H1 (cell line): ENCODE measurements at regions not wholly inside any gene's neighbourhood (a gene's known extent, or its start where the extent isn't known, plus 50 kb on each side); places are given as distances from the start of the nearest gene placed in this dataset.

Experiments used
- CTCF ChIP-seq, 3 experiments: IDR thresholded peaks; 1 replicate in 2 of 3; 2 replicates in 1 of 3; pipeline versions ENCODE4 v1.5.1 to v1.6.1; 2011; ENCODE audit warnings: low read length in 3 of 3, mild to moderate bottlenecking in 3 of 3, inconsistent platforms in 2 of 3, low read depth in 1 of 3, moderate library complexity in 1 of 3; ENCODE audit not compliant: insufficient read depth in 1 of 3; ENCODE audit errors: control extremely low read depth in 1 of 3
- EP300 ChIP-seq, 2 experiments: IDR thresholded peaks; 1 replicate in 1 of 2; 2 replicates in 1 of 2; pipeline ENCODE4 v1.6.1; 2011 to 2012; ENCODE audit warnings: low read depth in 2 of 2, low read length in 2 of 2, mild to moderate bottlenecking in 2 of 2, borderline replicate concordance in 1 of 2, inconsistent platforms in 1 of 2, moderate library complexity in 1 of 2
- NRF1 ChIP-seq: IDR thresholded peaks from 2 replicates; pipeline ENCODE4 v1.6.1; 2011; ENCODE audit warnings: mild to moderate bottlenecking, low read depth, low read length, improper control_type of control experiment
- RBBP5 ChIP-seq: IDR thresholded peaks from 2 replicates; pipeline ENCODE4 v1.7.1; 2012; ENCODE audit warnings: low read depth, mild to moderate bottlenecking, inconsistent platforms, low read length, moderate library complexity, borderline replicate concordance
- SP1 ChIP-seq: IDR thresholded peaks from 2 replicates; pipeline ENCODE4 v1.6.1; 2011; ENCODE audit warnings: low read depth, low read length

DNA sequence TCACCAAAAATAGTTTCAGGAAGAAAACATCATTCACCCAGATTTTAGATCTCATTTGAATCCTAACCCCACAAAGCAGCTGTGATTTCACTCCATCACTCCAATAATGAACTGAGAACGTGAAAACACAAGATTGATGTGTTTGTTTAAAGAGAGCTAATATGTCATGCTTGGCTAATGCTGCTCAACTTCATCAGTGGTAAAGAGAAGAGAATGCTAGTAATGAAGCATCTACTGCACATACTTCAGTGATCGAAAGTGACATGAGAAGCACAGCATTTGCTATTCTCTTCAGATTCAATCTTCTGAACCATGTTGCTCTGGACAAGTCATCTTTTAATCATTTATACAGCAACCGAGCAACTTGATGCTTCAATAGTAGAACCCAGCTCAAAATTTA lies 874.7 kb downstream of the EFNA5 start:
- TF ChIP-seq RBBP5 (no peak), CTCF (IDR thresholded peaks at IDR 0.05; ENCODE audit: control extremely low read depth in 1 of 3, insufficient read depth in 1 of 3, low read depth in 1 of 3, low read length in 3 of 3) (no peak), EP300 (IDR thresholded peaks at IDR 0.05; ENCODE audit: borderline replicate concordance in 1 of 2, low read depth in 2 of 2, low read length in 2 of 2) (no peak), NRF1 (no peak), SP1 (no peak)
